Astrocyte (in vitro differentiated cells and primary cell): ENCODE measurements at regions not wholly inside any gene's neighbourhood (a gene's known extent, or its start where the extent isn't known, plus 50 kb on each side); places are given as distances from the start of the nearest gene placed in this dataset.

ENCODE experiments used
- DNase-seq: peaks from one replicate; pipeline ENCODE4 v3.0.0-alpha.2; 2010; ENCODE audit warnings: low read depth
- FAIRE-seq: peaks from 2 replicates; lab custom pipeline; 2011; peaks lifted over from hg19 to GRCh38; lab: Jason Lieb, UNC
- H2AFZ ChIP-seq: 2 replicates; pipeline ENCODE4 v1.6.0; 2012; ENCODE audit warnings: low read depth, low read length, inconsistent platforms
- H3K27ac ChIP-seq: 2 replicates; pipeline ENCODE4 v1.5.1; 2011; ENCODE audit warnings: low read depth, low read length, inconsistent platforms
- H3K27me3 ChIP-seq: 2 replicates; pipeline ENCODE4 v1.6.0; 2011; ENCODE audit warnings: low read length, inconsistent platforms; ENCODE audit not compliant: insufficient read depth
- H3K36me3 ChIP-seq: 2 replicates; pipeline ENCODE4 v1.5.1; 2011; ENCODE audit warnings: low read length, inconsistent platforms; ENCODE audit not compliant: insufficient read depth
- H3K4me1 ChIP-seq: 2 replicates; pipeline ENCODE4 v1.5.1; 2011; ENCODE audit warnings: low read length, inconsistent platforms; ENCODE audit not compliant: insufficient read depth
- H3K4me2 ChIP-seq: 2 replicates; pipeline ENCODE4 v1.6.0; 2012; ENCODE audit warnings: low read length, inconsistent platforms
- H3K4me3 ChIP-seq: 2 replicates; pipeline ENCODE4 v1.5.1; 2011; ENCODE audit warnings: low read depth, mild to moderate bottlenecking, low read length, inconsistent platforms; ENCODE audit not compliant: insufficient read depth
- H3K79me2 ChIP-seq: 2 replicates; pipeline ENCODE4 v1.6.0; 2012; ENCODE audit warnings: mild to moderate bottlenecking, low read length, inconsistent platforms; ENCODE audit not compliant: insufficient read depth
- H3K9ac ChIP-seq: 2 replicates; pipeline ENCODE4 v1.6.0; 2012; ENCODE audit warnings: mild to moderate bottlenecking, low read length, inconsistent platforms
- H3K9me3 ChIP-seq: 2 replicates; pipeline ENCODE4 v1.5.1; 2012; ENCODE audit warnings: low read depth, mild to moderate bottlenecking, low read length, inconsistent platforms; ENCODE audit not compliant: insufficient read depth
- H4K20me1 ChIP-seq: 2 replicates; pipeline ENCODE4 v1.6.0; 2012; ENCODE audit warnings: low read length, inconsistent platforms; ENCODE audit not compliant: insufficient read depth
- H3K27ac Mint-ChIP-seq: one replicate; pipeline ENCODE4 v1.8.0; 2021; ENCODE audit warnings: mild to moderate bottlenecking, mixed read lengths; ENCODE audit not compliant: unreplicated experiment
- H3K27me3 Mint-ChIP-seq: one replicate; pipeline ENCODE4 v1.8.0; 2021; ENCODE audit warnings: low read depth, mixed read lengths; ENCODE audit not compliant: unreplicated experiment
- H3K36me3 Mint-ChIP-seq: one replicate; pipeline ENCODE4 v1.8.0; 2021; ENCODE audit warnings: low read depth, mixed read lengths; ENCODE audit not compliant: unreplicated experiment
- H3K4me1 Mint-ChIP-seq: one replicate; pipeline ENCODE4 v1.8.0; 2021; ENCODE audit warnings: low read depth, mixed read lengths; ENCODE audit not compliant: unreplicated experiment
- H3K4me3 Mint-ChIP-seq: one replicate; pipeline ENCODE4 v1.8.0; 2021; ENCODE audit warnings: mild to moderate bottlenecking, moderate library complexity, mixed read lengths; ENCODE audit not compliant: unreplicated experiment
- H3K9me3 Mint-ChIP-seq: one replicate; pipeline ENCODE4 v1.8.0; 2021; ENCODE audit warnings: mild to moderate bottlenecking, mixed read lengths; ENCODE audit not compliant: unreplicated experiment
- CTCF ChIP-seq: IDR thresholded peaks from 2 replicates; pipeline ENCODE4 v1.5.1; 2011; ENCODE audit warnings: low read depth, mild to moderate bottlenecking, inconsistent platforms, low read length, moderate library complexity; ENCODE audit not compliant: insufficient read depth
- EZH2 ChIP-seq: IDR thresholded peaks from 2 replicates; pipeline ENCODE4 v1.6.1; 2012; ENCODE audit warnings: mild to moderate bottlenecking, low read length, inconsistent platforms; ENCODE audit not compliant: insufficient read depth

- Histone ChIP-seq H3K9me3 (no peaks in the 10 kb centered on the region), H3K27me3 (no peaks in the 10 kb centered on the region), H3K9ac (no peak overlapping the region), H3K4me3 (no peak overlapping the region), H3K79me2 (no peaks in the 10 kb centered on the region), H3K36me3 (no peaks in the 10 kb centered on the region), H3K4me2 (no peak overlapping the region), H2AFZ (no peak overlapping the region), H3K27ac (no peak overlapping the region), H3K4me1 (no peaks in the 10 kb centered on the region), H4K20me1 (no peaks in the 10 kb centered on the region)
- peaks cover 10% of the 10 kb centered on the region for H3K27me3 Mint-ChIP-seq
- H3K27ac Mint-ChIP-seq = no peak overlapping the region
- no peaks in the 10 kb centered on the region for H3K4me1 Mint-ChIP-seq
- no peak for DNase-seq
- TF ChIP-seq EZH2 = no peak
- TF ChIP-seq CTCF = no peak
- H3K9me3 Mint-ChIP-seq = peaks cover 2% of the 10 kb centered on the region
- no peaks in the 10 kb centered on the region for H3K36me3 Mint-ChIP-seq
- no peak overlapping the region for H3K4me3 Mint-ChIP-seq
- FAIRE-seq = no peak
Observed at GRCh38 chr20:40156600-40157317, 532.3 kb downstream of the MAFB start.

- Histone ChIP-seq H3K9ac (no peak overlapping the region), H3K27ac (no peak overlapping the region), H3K4me3 (no peak overlapping the region), H3K4me1 (no peaks in the 10 kb centered on the region), H3K4me2 (no peak overlapping the region), H3K9me3 (no peaks in the 10 kb centered on the region), H3K27me3 (no peaks in the 10 kb centered on the region), H2AFZ (no peak overlapping the region), H3K79me2 (no peaks in the 10 kb centered on the region), H3K36me3 (no peaks in the 10 kb centered on the region), H4K20me1 (no peaks in the 10 kb centered on the region)
- no peak overlapping the region for H3K4me3 Mint-ChIP-seq
- H3K9me3 Mint-ChIP-seq = peaks cover 2% of the 10 kb centered on the region
- no peaks in the 10 kb centered on the region for H3K36me3 Mint-ChIP-seq
- no peak for DNase-seq
- TF ChIP-seq EZH2 (no peak), CTCF (no peak)
- peaks cover 10% of the 10 kb centered on the region for H3K27me3 Mint-ChIP-seq
- peaks cover 3% of the 10 kb centered on the region for H3K4me1 Mint-ChIP-seq
- H3K27ac Mint-ChIP-seq = no peak overlapping the region
- no peak for FAIRE-seq
Observed at GRCh38 chr20:40154514-40154913, 534.5 kb downstream of the MAFB start.

GRCh38 chr20:40148886-40149285, 540.1 kb downstream of the MAFB start:
- no peak for FAIRE-seq
- no peak overlapping the region for H3K27ac Mint-ChIP-seq

More at GRCh38 chr20:40148886-40149285, 540.1 kb downstream of the MAFB start:
- Mint-ChIP-seq H3K9me3 (peaks cover 5% of the 10 kb centered on the region), H3K4me1 (peaks cover 4% of the 10 kb centered on the region), H3K36me3 (no peaks in the 10 kb centered on the region), H3K27me3 (peaks cover 13% of the 10 kb centered on the region), H3K4me3 (no peak overlapping the region)
- no peaks in the 10 kb centered on the region for H3K9me3 ChIP-seq
- H3K36me3 ChIP-seq = no peaks in the 10 kb centered on the region
- no peak overlapping the region for H2AFZ ChIP-seq
- no peak overlapping the region for H3K4me3 ChIP-seq
- DNase-seq = no peak
- H3K27ac ChIP-seq = no peak overlapping the region
- H4K20me1 ChIP-seq = no peaks in the 10 kb centered on the region
- no peaks in the 10 kb centered on the region for H3K4me1 ChIP-seq
- H3K9ac ChIP-seq = no peak overlapping the region
- H3K79me2 ChIP-seq = no peaks in the 10 kb centered on the region
- H3K4me2 ChIP-seq = no peak overlapping the region
- H3K27me3 ChIP-seq = no peaks in the 10 kb centered on the region
- no peak for TF ChIP-seq CTCF
- no peak for TF ChIP-seq EZH2
